K562 (cell line): ENCODE measurements at regions not wholly inside any gene's neighbourhood (a gene's known extent, or its start where the extent isn't known, plus 50 kb on each side); places are given as distances from the start of the nearest gene placed in this dataset.

Experiments
- MAX ChIP-seq: sonication (generic); formaldehyde crosslinking; IDR thresholded peaks from 2 replicates; pipeline ENCODE4 v1.9.0; 2022; ENCODE audit warnings: mild to moderate bottlenecking, missing genetic modification reagents
- ZNF766 ChIP-seq: fragments of 200-800 bp; sonication (Bioruptor generic); conservative IDR thresholded peaks from 2 replicates; pipeline ENCODE4 v1.6.1; 2016; ENCODE audit warnings: missing genetic modification characterization, missing compliant biosample characterization
- TF ChIP-seq, protein P1 (sequence below): fragments of 450-650 bp; IDR thresholded peaks from 2 replicates; pipeline ENCODE4 v1.6.1; 2016; ENCODE audit warnings: low read depth

DNA sequence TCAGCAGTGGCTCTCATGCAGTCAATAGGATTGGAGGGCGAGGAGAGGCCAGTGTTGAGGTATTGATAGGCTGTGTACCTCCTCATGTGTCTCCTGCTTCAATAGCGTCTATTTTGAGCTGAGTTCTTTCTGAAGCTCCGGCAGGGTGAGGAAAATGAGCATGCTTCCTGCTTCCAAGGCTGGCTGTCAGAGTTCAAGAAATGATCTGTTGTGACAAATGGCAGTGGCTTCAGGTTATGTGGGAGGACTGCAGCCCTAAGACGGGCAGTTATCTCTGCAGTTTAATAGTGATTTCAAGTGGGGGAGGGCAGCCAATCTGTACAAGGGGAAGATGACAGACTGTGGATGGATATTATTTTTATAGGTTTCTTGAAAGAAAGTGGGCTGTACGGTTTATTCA, 54.0 kb upstream of the CXCL14 start (continued):
- TF ChIP-seq, protein P1, sequence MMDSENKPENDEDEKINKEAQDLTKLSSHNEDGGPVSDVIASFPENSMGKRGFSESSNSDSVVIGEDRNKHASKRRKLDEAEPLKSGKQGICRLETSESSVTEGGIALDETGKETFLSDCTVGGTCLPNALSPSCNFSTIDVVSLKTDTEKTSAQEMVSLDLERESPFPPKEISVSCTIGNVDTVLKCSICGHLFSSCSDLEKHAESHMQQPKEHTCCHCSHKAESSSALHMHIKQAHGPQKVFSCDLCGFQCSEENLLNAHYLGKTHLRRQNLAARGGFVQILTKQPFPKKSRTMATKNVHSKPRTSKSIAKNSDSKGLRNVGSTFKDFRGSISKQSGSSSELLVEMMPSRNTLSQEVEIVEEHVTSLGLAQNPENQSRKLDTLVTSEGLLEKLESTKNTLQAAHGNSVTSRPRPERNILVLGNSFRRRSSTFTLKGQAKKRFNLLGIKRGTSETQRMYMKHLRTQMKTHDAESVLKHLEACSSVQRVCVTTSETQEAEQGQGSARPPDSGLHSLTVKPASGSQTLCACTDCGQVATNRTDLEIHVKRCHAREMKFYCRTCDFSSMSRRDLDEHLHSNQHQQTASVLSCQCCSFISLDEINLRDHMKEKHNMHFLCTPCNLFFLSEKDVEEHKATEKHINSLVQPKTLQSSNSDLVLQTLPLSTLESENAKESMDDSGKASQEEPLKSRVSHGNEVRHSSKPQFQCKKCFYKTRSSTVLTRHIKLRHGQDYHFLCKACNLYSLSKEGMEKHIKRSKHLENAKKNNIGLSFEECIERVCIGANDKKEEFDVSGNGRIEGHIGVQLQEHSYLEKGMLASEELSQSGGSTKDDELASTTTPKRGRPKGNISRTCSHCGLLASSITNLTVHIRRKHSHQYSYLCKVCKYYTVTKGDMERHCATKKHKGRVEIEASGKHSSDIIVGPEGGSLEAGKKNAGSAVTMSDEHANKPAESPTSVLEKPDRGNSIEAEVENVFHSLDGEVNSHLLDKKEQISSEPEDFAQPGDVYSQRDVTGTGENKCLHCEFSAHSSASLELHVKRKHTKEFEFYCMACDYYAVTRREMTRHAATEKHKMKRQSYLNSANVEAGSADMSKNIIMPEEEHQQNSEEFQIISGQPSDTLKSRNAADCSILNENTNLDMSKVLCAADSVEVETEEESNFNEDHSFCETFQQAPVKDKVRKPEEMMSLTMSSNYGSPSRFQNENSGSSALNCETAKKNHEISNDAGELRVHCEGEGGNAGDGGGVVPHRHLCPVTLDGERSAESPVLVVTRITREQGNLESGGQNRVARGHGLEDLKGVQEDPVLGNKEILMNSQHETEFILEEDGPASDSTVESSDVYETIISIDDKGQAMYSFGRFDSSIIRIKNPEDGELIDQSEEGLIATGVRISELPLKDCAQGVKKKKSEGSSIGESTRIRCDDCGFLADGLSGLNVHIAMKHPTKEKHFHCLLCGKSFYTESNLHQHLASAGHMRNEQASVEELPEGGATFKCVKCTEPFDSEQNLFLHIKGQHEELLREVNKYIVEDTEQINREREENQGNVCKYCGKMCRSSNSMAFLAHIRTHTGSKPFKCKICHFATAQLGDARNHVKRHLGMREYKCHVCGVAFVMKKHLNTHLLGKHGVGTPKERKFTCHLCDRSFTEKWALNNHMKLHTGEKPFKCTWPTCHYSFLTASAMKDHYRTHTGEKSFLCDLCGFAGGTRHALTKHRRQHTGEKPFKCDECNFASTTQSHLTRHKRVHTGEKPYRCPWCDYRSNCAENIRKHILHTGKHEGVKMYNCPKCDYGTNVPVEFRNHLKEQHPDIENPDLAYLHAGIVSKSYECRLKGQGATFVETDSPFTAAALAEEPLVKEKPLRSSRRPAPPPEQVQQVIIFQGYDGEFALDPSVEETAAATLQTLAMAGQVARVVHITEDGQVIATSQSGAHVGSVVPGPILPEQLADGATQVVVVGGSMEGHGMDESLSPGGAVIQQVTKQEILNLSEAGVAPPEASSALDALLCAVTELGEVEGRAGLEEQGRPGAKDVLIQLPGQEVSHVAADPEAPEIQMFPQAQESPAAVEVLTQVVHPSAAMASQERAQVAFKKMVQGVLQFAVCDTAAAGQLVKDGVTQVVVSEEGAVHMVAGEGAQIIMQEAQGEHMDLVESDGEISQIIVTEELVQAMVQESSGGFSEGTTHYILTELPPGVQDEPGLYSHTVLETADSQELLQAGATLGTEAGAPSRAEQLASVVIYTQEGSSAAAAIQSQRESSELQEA = no peak
- TF ChIP-seq MAX (CRISPR knock-in tag) (no peak), ZNF766 (no peak)
